Ovary (tissue), 3 donors: ENCODE measurements at regions not wholly inside any gene's neighbourhood (a gene's known extent, or its start where the extent isn't known, plus 50 kb on each side); places are given as distances from the start of the nearest gene placed in this dataset.

Experiments
- POLR2A ChIP-seq: fragments of 450-650 bp; IDR thresholded peaks from one replicate; pipeline ENCODE4 v1.6.1; 2017; ENCODE audit warnings: antibody characterized with exemption, mild to moderate bottlenecking, moderate library complexity
- TF ChIP-seq, protein P1 (sequence below), 3 donors: fragments of 450-650 bp in 2 of 3; fragments of 200-600 bp in 1 of 3; IDR thresholded peaks; one replicate each; pipeline versions ENCODE4 v1.5.1 to v1.8.0; 2016 to 2022; ENCODE audit warnings: antibody characterized with exemption in 3 of 3, mild to moderate bottlenecking in 1 of 3
- donor health status: DM: no; HTN: no; CAD: no.

DNA sequence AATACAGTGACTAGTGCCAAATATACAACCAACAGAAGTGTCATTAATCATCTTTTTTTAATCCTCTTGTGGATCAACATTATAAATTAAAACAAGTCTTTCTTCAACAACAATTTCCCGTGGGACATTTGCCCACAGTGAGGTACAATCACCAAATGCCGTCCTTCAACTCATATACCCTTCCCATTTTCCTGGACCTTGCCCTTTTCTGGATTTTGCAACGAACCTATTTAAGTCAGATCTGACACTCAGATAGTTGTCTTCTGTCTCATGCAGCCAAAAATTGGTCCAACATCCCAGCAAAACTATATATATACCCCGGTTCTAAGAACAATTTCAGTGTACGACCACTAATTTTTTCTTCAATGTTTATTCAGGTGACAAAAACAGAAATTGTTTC, 324.0 kb downstream of the DSEL start:
- TF ChIP-seq, protein P1, sequence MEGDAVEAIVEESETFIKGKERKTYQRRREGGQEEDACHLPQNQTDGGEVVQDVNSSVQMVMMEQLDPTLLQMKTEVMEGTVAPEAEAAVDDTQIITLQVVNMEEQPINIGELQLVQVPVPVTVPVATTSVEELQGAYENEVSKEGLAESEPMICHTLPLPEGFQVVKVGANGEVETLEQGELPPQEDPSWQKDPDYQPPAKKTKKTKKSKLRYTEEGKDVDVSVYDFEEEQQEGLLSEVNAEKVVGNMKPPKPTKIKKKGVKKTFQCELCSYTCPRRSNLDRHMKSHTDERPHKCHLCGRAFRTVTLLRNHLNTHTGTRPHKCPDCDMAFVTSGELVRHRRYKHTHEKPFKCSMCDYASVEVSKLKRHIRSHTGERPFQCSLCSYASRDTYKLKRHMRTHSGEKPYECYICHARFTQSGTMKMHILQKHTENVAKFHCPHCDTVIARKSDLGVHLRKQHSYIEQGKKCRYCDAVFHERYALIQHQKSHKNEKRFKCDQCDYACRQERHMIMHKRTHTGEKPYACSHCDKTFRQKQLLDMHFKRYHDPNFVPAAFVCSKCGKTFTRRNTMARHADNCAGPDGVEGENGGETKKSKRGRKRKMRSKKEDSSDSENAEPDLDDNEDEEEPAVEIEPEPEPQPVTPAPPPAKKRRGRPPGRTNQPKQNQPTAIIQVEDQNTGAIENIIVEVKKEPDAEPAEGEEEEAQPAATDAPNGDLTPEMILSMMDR (IDR thresholded peaks at IDR 0.05) = no peak
- no peak for TF ChIP-seq POLR2A
